H1 (cell line): ENCODE measurements at regions not wholly inside any gene's neighbourhood (a gene's known extent, or its start where the extent isn't known, plus 50 kb on each side); places are given as distances from the start of the nearest gene placed in this dataset.

ENCODE experiments used
- CTCF ChIA-PET: fragments of 300-600 bp; sonication (Branson Sonifier 250); formaldehyde crosslinking; loops from one replicate; lab custom pipeline; 2021; ENCODE audit not compliant: partially characterized antibody; lab: Charles Lee
- POLR2A ChIA-PET: fragments of 300-600 bp; sonication (Branson Sonifier 250); formaldehyde crosslinking; loops from one replicate; lab custom pipeline; 2021; ENCODE audit warnings: inconsistent platforms; ENCODE audit not compliant: partially characterized antibody; lab: Charles Lee
- DNase-seq, 2 experiments: peaks; one replicate each; pipeline versions ENCODE4 v3.0.0 to v3.0.0-alpha.2; 2010 to 2022; ENCODE audit warnings: low spot score in 2 of 2, low read depth in 1 of 2, mixed read lengths in 1 of 2
- FAIRE-seq: peaks from 2 replicates; lab custom pipeline; 2011; peaks lifted over from hg19 to GRCh38; lab: Jason Lieb, UNC
- H2AFZ ChIP-seq: 2 replicates; pipeline ENCODE4 v1.8.1; 2012; ENCODE audit warnings: low read length, inconsistent platforms
- H2AK5ac ChIP-seq: 2 replicates; pipeline ENCODE4 v1.6.1; 2013; ENCODE audit warnings: low read depth, low read length
- H2BK120ac ChIP-seq: replicated peaks from 2 replicates; pipeline ENCODE3; 2013; ENCODE audit warnings: low read depth, low read length, inconsistent platforms
- H2BK12ac ChIP-seq: 2 replicates; pipeline ENCODE4 v1.6.1; 2013; ENCODE audit warnings: low read depth, low read length
- H2BK15ac ChIP-seq: 2 replicates; pipeline ENCODE4 v1.6.1; 2013; ENCODE audit warnings: low read length
- H2BK20ac ChIP-seq: 2 replicates; pipeline ENCODE4 v1.6.1; 2013; ENCODE audit warnings: low read length
- H2BK5ac ChIP-seq: 2 replicates; pipeline ENCODE4 v1.6.1; 2013; ENCODE audit warnings: low read depth, low read length
- H3K14ac ChIP-seq: 2 replicates; pipeline ENCODE4 v1.6.1; 2013; ENCODE audit warnings: inconsistent platforms; ENCODE audit not compliant: insufficient read length
- H3K18ac ChIP-seq: 2 replicates; pipeline ENCODE4 v1.6.1; 2013; ENCODE audit warnings: low read length; ENCODE audit errors: extremely low read depth
- H3K23ac ChIP-seq: 2 replicates; pipeline ENCODE4 v1.6.1; 2013; ENCODE audit warnings: inconsistent platforms; ENCODE audit not compliant: insufficient read length
- H3K23me2 ChIP-seq: 2 replicates; pipeline ENCODE4 v1.6.1; 2013; ENCODE audit warnings: low read depth, low read length
- H3K27ac ChIP-seq: 2 replicates; pipeline ENCODE4 v1.6.1; 2011; ENCODE audit warnings: low read depth, low read length, inconsistent platforms
- H3K27me3 ChIP-seq, 4 experiments: replicated peaks in 1 of 4; 1 replicate in 1 of 4; 2 replicates in 3 of 4; pipeline versions ENCODE4 v1.6.1 to v1.8.1; 2011 to 2013; ENCODE audit warnings: low read length in 3 of 4, mild to moderate bottlenecking in 3 of 4, inconsistent platforms in 2 of 4, mixed read lengths in 2 of 4, moderate library complexity in 1 of 4; ENCODE audit not compliant: control insufficient read depth in 3 of 4, insufficient read depth in 3 of 4; ENCODE audit errors: extremely low read depth in 1 of 4
- H3K36me3 ChIP-seq, 4 experiments: 2 replicates each; pipeline versions ENCODE4 v1.6.1 to v1.8.1; 2011 to 2013; ENCODE audit warnings: mild to moderate bottlenecking in 4 of 4, low read length in 3 of 4, moderate library complexity in 2 of 4, control low read depth in 1 of 4, inconsistent platforms in 1 of 4; ENCODE audit not compliant: insufficient read depth in 4 of 4, control insufficient read depth in 2 of 4
- H3K4ac ChIP-seq: replicated peaks from 2 replicates; pipeline ENCODE3; 2013; ENCODE audit warnings: low read length, low read depth, mixed read lengths, inconsistent platforms; ENCODE audit not compliant: insufficient read length
- H3K4me1 ChIP-seq, 4 experiments: replicated peaks in 1 of 4; 1 replicate in 1 of 4; 2 replicates in 3 of 4; pipeline versions ENCODE4 v1.6.1 to v1.8.1; 2011 to 2013; ENCODE audit warnings: low read length in 3 of 4, inconsistent platforms in 2 of 4, mixed read lengths in 1 of 4; ENCODE audit not compliant: insufficient read depth in 4 of 4, control insufficient read depth in 3 of 4
- H3K4me2 ChIP-seq, 2 experiments: 2 replicates each; pipeline versions ENCODE4 v1.6.1 to v1.8.1; 2011 to 2013; ENCODE audit warnings: low read depth in 2 of 2, low read length in 2 of 2, control low read depth in 1 of 2, inconsistent platforms in 1 of 2, mild to moderate bottlenecking in 1 of 2; ENCODE audit not compliant: insufficient read depth in 1 of 2
- H3K4me3 ChIP-seq, 4 experiments: fragments of 200-600, 300-600 bp in 1 of 4; sonication (generic), shearing (Covaris generic), sonication (Bioruptor Twin) in 1 of 4; 2 replicates each; pipeline versions ENCODE4 v1.5.1 to v1.8.1; 2011 to 2016; ENCODE audit warnings: low read length in 4 of 4, low read depth in 3 of 4, control low read depth in 2 of 4, inconsistent platforms in 2 of 4, mild to moderate bottlenecking in 2 of 4, mixed read lengths in 1 of 4, moderate library complexity in 1 of 4; ENCODE audit not compliant: insufficient read depth in 2 of 4; ENCODE audit errors: extremely low read depth in 1 of 4
- H3K56ac ChIP-seq: replicated peaks from 2 replicates; pipeline ENCODE3; 2013; ENCODE audit warnings: low read depth, mild to moderate bottlenecking, mixed read lengths, low read length, inconsistent platforms; ENCODE audit not compliant: insufficient read length
- H3K79me1 ChIP-seq: 2 replicates; pipeline ENCODE4 v1.6.1; 2013; ENCODE audit warnings: low read depth, low read length, control low read depth
- H3K79me2 ChIP-seq, 2 experiments: 2 replicates each; pipeline versions ENCODE4 v1.6.1 to v1.8.1; 2012 to 2013; ENCODE audit warnings: low read length in 2 of 2, mild to moderate bottlenecking in 2 of 2, inconsistent platforms in 1 of 2; ENCODE audit not compliant: insufficient read depth in 2 of 2, control insufficient read depth in 1 of 2
- H3K9ac ChIP-seq, 4 experiments: replicated peaks in 1 of 4; 1 replicate in 1 of 4; 2 replicates in 3 of 4; pipeline versions ENCODE4 v1.6.1 to v1.8.1; 2011 to 2013; ENCODE audit warnings: low read depth in 3 of 4, low read length in 3 of 4, control low read depth in 2 of 4, mild to moderate bottlenecking in 2 of 4, moderate library complexity in 2 of 4, inconsistent platforms in 1 of 4; ENCODE audit errors: extremely low read depth in 1 of 4
- H3K9me3 ChIP-seq, 2 experiments: 2 replicates each; pipeline versions ENCODE4 v1.6.1 to v1.8.1; 2012 to 2013; ENCODE audit warnings: mild to moderate bottlenecking in 2 of 2, moderate library complexity in 2 of 2, control low read depth in 1 of 2, inconsistent platforms in 1 of 2, low read depth in 1 of 2, low read length in 1 of 2, mixed read lengths in 1 of 2; ENCODE audit not compliant: insufficient read depth in 2 of 2
- H4K20me1 ChIP-seq, 2 experiments: replicated peaks in 1 of 2; 2 replicates each; pipeline versions ENCODE3 to v1.8.1; 2011 to 2013; ENCODE audit warnings: inconsistent platforms in 2 of 2, low read length in 2 of 2, mild to moderate bottlenecking in 1 of 2; ENCODE audit not compliant: insufficient read depth in 2 of 2, control insufficient read depth in 1 of 2
- H4K5ac ChIP-seq: 2 replicates; pipeline ENCODE4 v1.6.1; 2013; ENCODE audit warnings: low read length, low read depth, mixed read lengths, inconsistent platforms; ENCODE audit not compliant: insufficient read length
- H4K8ac ChIP-seq: 2 replicates; pipeline ENCODE4 v1.8.0; 2013; ENCODE audit warnings: mild to moderate bottlenecking, moderate library complexity, low read length, inconsistent platforms; ENCODE audit not compliant: insufficient read depth; ENCODE audit errors: extremely low read depth
- H4K91ac ChIP-seq: replicated peaks from 2 replicates; pipeline ENCODE3; 2013; ENCODE audit warnings: low read length, mixed read lengths, inconsistent platforms; ENCODE audit not compliant: insufficient read length
- BRCA1 ChIP-seq: IDR thresholded peaks from 2 replicates; pipeline ENCODE4 v1.6.1; 2012; ENCODE audit warnings: low read depth, low read length, improper control_type of control experiment
- SIX5 ChIP-seq: IDR thresholded peaks from 2 replicates; pipeline ENCODE4 v1.6.1; 2011; ENCODE audit warnings: mild to moderate bottlenecking, low read depth, low read length
- SP1 ChIP-seq: IDR thresholded peaks from 2 replicates; pipeline ENCODE4 v1.6.1; 2011; ENCODE audit warnings: low read depth, low read length
- TAF1 ChIP-seq: IDR thresholded peaks from 2 replicates; pipeline ENCODE4 v1.6.1; 2011; ENCODE audit warnings: mild to moderate bottlenecking, low read depth, low read length
- WGBS, 2 experiments: shearing (Covaris generic) in 1 of 2; methylation state at CpG; one replicate each; pipeline versions ENCODE4 v1.1.6 to v1.1.7; 2013 to 2015; ENCODE audit warnings: low lambda C conversion rate in 2 of 2, mixed read lengths in 2 of 2, inconsistent platforms in 1 of 2, low coverage in 1 of 2, missing lambda C conversion rate in 1 of 2; ENCODE audit not compliant: insufficient replicate concordance in 2 of 2, insufficient coverage in 1 of 2, insufficient read length in 1 of 2; ENCODE audit errors: extremely low coverage in 1 of 2, missing lambda C conversion rate in 1 of 2; 5-methylcytosine and 5-hydroxymethylcytosine counted together

GRCh38 chr22:49240472-49240871 is 587.2 kb downstream of the BRD1 start:
- Histone ChIP-seq H3K9ac (no peak overlapping the region), H3K56ac (no peak overlapping the region), H2AFZ (no peak overlapping the region), H2AK5ac (no peak overlapping the region), H4K91ac (no peak overlapping the region), H4K5ac (no peak overlapping the region), H3K4me1 (no peaks in the 10 kb centered on the region; a peak in 1 of 7 replicates), H2BK15ac (no peak overlapping the region), H4K8ac (no peak overlapping the region), H3K9me3 (no peaks in the 10 kb centered on the region), H3K18ac (no peak overlapping the region), H3K36me3 (no peaks in the 10 kb centered on the region), H3K4me2 (no peak overlapping the region), H2BK20ac (no peak overlapping the region), H2BK5ac (no peak overlapping the region), H3K4me3 (no peak overlapping the region), H3K79me2 (no peaks in the 10 kb centered on the region), H2BK12ac (no peak overlapping the region), H2BK120ac (no peak overlapping the region), H3K27me3 (no peaks in the 10 kb centered on the region), H3K23me2 (peaks cover 8% of the 10 kb centered on the region; the same call in 1 of the 2 replicates), H3K14ac (no peak overlapping the region), H4K20me1 (no peaks in the 10 kb centered on the region), H3K23ac (no peak overlapping the region), H3K4ac (no peak overlapping the region), H3K79me1 (no peaks in the 10 kb centered on the region), H3K27ac (no peak overlapping the region)
- POLR2A ChIA-PET = no interaction called here
- DNase-seq = peak in 1 of 2 experiments; percentile 14
- TF ChIP-seq BRCA1 (no peak), SP1 (no peak), SIX5 (no peak), TAF1 (no peak)
- 93% methylated on average over 11 of the region's 12 CpGs; no CpG with 5 or more reads in 1 of the 2 experiments for WGBS, 2 experiments
- FAIRE-seq = no peak
- CTCF ChIA-PET = interaction anchor here (0.9 to 1.5 kb wide), 3 partner anchors 9 to 65 kb away, joined by 4 to 5 read pairs (median 4); no protein-coding TSS in a partner anchor
